ENCODE measurements at regions not wholly inside any gene's neighbourhood (a gene's known extent, or its start where the extent isn't known, plus 50 kb on each side); places are given as distances from the start of the nearest gene placed in this dataset.

DNA sequence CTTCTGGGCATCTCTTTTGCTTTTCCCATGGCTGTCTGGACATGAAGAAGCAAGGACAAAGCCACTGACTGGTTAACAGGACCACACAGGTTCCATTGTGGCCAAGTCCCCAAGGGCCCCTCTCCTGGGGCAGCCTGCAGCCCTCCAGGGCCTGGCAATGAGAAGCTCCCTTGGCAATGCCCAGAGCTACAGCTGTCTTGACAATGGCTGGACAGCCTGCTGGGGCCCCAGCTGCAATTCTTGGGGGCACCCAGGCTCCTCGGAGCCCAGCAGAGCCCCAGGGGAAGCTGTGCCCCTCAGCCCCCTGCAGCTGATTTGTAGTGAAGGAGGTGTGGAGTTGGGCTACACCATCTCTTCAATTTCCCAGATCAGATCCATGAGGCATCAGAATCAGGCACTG, 384.9 kb upstream of the PODXL start:
- TF ChIP-seq, protein P1, sequence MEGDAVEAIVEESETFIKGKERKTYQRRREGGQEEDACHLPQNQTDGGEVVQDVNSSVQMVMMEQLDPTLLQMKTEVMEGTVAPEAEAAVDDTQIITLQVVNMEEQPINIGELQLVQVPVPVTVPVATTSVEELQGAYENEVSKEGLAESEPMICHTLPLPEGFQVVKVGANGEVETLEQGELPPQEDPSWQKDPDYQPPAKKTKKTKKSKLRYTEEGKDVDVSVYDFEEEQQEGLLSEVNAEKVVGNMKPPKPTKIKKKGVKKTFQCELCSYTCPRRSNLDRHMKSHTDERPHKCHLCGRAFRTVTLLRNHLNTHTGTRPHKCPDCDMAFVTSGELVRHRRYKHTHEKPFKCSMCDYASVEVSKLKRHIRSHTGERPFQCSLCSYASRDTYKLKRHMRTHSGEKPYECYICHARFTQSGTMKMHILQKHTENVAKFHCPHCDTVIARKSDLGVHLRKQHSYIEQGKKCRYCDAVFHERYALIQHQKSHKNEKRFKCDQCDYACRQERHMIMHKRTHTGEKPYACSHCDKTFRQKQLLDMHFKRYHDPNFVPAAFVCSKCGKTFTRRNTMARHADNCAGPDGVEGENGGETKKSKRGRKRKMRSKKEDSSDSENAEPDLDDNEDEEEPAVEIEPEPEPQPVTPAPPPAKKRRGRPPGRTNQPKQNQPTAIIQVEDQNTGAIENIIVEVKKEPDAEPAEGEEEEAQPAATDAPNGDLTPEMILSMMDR (optimal IDR thresholded peaks at IDR 0.05 in 1 of 3, IDR thresholded peaks at IDR 0.05 in 1 of 3, conservative IDR thresholded peaks at IDR 0.05 in 1 of 3; ENCODE audit: extremely low read depth in 1 of 3, insufficient read depth in 2 of 3, low read length in 3 of 3) = no peak
- no peak for TF ChIP-seq EZH2 (IDR thresholded peaks at IDR 0.05; ENCODE audit: low read length)
